ENCODE measurements at regions not wholly inside any gene's neighbourhood (a gene's known extent, or its start where the extent isn't known, plus 50 kb on each side); places are given as distances from the start of the nearest gene placed in this dataset.
"Not testable (repeated sequence)": the region's sequence is repeated elsewhere in the genome, so short reads cannot be mapped to it uniquely, and the experiment has no call there.

- TF ChIP-seq TARDBP (IDR thresholded peaks at IDR 0.05); SP1 (IDR thresholded peaks at IDR 0.05); FOXM1 (IDR thresholded peaks at IDR 0.05; ENCODE audit: borderline replicate concordance); ELF4 (IDR thresholded peaks at IDR 0.05); HDGF (IDR thresholded peaks at IDR 0.05; ENCODE audit: borderline replicate concordance); FOXK2 (IDR thresholded peaks at IDR 0.05); FOXA1 (IDR thresholded peaks at IDR 0.05); L3MBTL2 (conservative IDR thresholded peaks at IDR 0.05); BHLHE40 (IDR thresholded peaks at IDR 0.05; ENCODE audit: borderline replicate concordance): not testable (repeated sequence)
Observed at GRCh38 chr6:58047389-58047788, 730.0 kb downstream of the PRIM2 start.

Data from HEK293T (cell line).